ENCODE measurements at regions not wholly inside any gene's neighbourhood (a gene's known extent, or its start where the extent isn't known, plus 50 kb on each side); places are given as distances from the start of the nearest gene placed in this dataset.

- Histone ChIP-seq H2AFZ (ENCODE audit: low read depth, low read length) (no peak overlapping the region), H4K20me1 (replicated peaks; ENCODE audit: control insufficient read depth, extremely low read depth, insufficient read depth, low read length) (no peaks in the 10 kb centered on the region), H3K27ac (ENCODE audit: insufficient read depth, low read depth, low read length) (no peak overlapping the region), H3K4me3 (replicated peaks in 1 of 3; ENCODE audit: insufficient read depth in 1 of 3, low read depth in 1 of 3, low read length in 3 of 3) (no peak overlapping the region), H3K79me2 (ENCODE audit: control insufficient read depth, insufficient read depth, low read length) (no peaks in the 10 kb centered on the region), H3K4me1 (ENCODE audit: control insufficient read depth, extremely low read depth, insufficient read depth, low read length) (no peaks in the 10 kb centered on the region), H3K9ac (replicated peaks; ENCODE audit: extremely low read depth, insufficient read depth, low read length) (no peak overlapping the region), H3K36me3 (ENCODE audit: control insufficient read depth in 2 of 2, extremely low read depth in 1 of 2, insufficient read depth in 2 of 2, low read length in 2 of 2) (no peaks in the 10 kb centered on the region), H3K4me2 (ENCODE audit: insufficient read depth, low read length) (no peak overlapping the region), H3K27me3 (ENCODE audit: control insufficient read depth in 2 of 2, insufficient read depth in 2 of 2, low read length in 2 of 2) (no peaks in the 10 kb centered on the region), H3K9me1 (replicated peaks; ENCODE audit: control insufficient read depth, extremely low read depth, insufficient read depth, low read length) (no peaks in the 10 kb centered on the region), H3K9me3 (replicated peaks; ENCODE audit: control insufficient read depth, insufficient read depth, low read length) (no peaks in the 10 kb centered on the region)
- DNase-seq (ENCODE audit: low read depth, low spot score) (no peak), FAIRE-seq (no peak)
- dilution Hi-C loops (cut with MboI; ENCODE audit: extremely low pct_ligation_motif_present, low sequenced_read_pairs): no loop called here
- ChIA-PET CTCF (interaction anchor here (1.0 to 1.1 kb wide), 2 partner anchors 8 to 29 kb away, joined by 3 read pairs; no protein-coding TSS in a partner anchor), POLR2A (no interaction called here)
- TF ChIP-seq GATA2 (IDR thresholded peaks at IDR 0.05; ENCODE audit: insufficient read depth, insufficient read length, low read depth, low read length) (no peak), EZH2 (IDR thresholded peaks at IDR 0.05; ENCODE audit: borderline replicate concordance, low read depth, low read length, severe bottlenecking) (no peak), POLR2A (IDR thresholded peaks at IDR 0.05; ENCODE audit: low read depth, low read length) (no peak), MYC (IDR thresholded peaks at IDR 0.05; ENCODE audit: low read depth, low read length) (no peak), MAX (IDR thresholded peaks at IDR 0.05; ENCODE audit: insufficient read depth, insufficient read length) (no peak), POLR2AphosphoS5 (IDR thresholded peaks at IDR 0.05; ENCODE audit: insufficient read depth, low read depth, low read length) (no peak), FOS (IDR thresholded peaks at IDR 0.05; ENCODE audit: borderline replicate concordance, insufficient read depth, low read length) (no peak), CTCF (IDR thresholded peaks at IDR 0.05; ENCODE audit: extremely low read depth in 1 of 2, insufficient read depth in 1 of 2, low read depth in 1 of 2, low read length in 2 of 2) (no peak), JUN (IDR thresholded peaks at IDR 0.05; ENCODE audit: borderline replicate concordance, insufficient read depth, insufficient read length, low read depth) (no peak)
- intact Hi-C loops (cut with micrococcal nuclease): no loop called here
- no TSS peak for BruUV-seq (replicated peaks)
These were observed 181.9 kb downstream of the TMEM200A start for GRCh38 chr6:130547723-130548122.

Data from endothelial cell of umbilical vein (primary cell).